Adrenal gland (tissue), 5 donors: ENCODE measurements at regions not wholly inside any gene's neighbourhood (a gene's known extent, or its start where the extent isn't known, plus 50 kb on each side); places are given as distances from the start of the nearest gene placed in this dataset.

Source experiments
- POLR2A ChIP-seq, 2 donors: fragments of 450-650 bp; IDR thresholded peaks; one replicate each; pipeline ENCODE4 v1.6.1; 2017; ENCODE audit warnings: antibody characterized with exemption in 2 of 2, mild to moderate bottlenecking in 2 of 2, moderate library complexity in 1 of 2
- TF ChIP-seq, protein P1 (sequence below), 6 experiments: fragments of 450-650 bp in 4 of 6; fragments of 200-600 bp in 2 of 6; sonication (generic) in 1 of 6; IDR thresholded peaks; 1 replicate in 5 of 6; 2 replicates in 1 of 6; pipeline versions ENCODE4 v1.5.1 to v1.8.0; 2016 to 2021; ENCODE audit warnings: antibody characterized with exemption in 6 of 6, mild to moderate bottlenecking in 2 of 6, moderate library complexity in 1 of 6
- donor health status: DM: no; HTN: no; CAD: no.

GRCh38 chr10:88116481-88116880 lies 253.1 kb downstream of the PTEN start:
- TF ChIP-seq POLR2A (IDR thresholded peaks at IDR 0.05) = no peak
- TF ChIP-seq, protein P1, sequence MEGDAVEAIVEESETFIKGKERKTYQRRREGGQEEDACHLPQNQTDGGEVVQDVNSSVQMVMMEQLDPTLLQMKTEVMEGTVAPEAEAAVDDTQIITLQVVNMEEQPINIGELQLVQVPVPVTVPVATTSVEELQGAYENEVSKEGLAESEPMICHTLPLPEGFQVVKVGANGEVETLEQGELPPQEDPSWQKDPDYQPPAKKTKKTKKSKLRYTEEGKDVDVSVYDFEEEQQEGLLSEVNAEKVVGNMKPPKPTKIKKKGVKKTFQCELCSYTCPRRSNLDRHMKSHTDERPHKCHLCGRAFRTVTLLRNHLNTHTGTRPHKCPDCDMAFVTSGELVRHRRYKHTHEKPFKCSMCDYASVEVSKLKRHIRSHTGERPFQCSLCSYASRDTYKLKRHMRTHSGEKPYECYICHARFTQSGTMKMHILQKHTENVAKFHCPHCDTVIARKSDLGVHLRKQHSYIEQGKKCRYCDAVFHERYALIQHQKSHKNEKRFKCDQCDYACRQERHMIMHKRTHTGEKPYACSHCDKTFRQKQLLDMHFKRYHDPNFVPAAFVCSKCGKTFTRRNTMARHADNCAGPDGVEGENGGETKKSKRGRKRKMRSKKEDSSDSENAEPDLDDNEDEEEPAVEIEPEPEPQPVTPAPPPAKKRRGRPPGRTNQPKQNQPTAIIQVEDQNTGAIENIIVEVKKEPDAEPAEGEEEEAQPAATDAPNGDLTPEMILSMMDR (IDR thresholded peaks at IDR 0.05) = no peak
